A673 (cell line): ENCODE measurements at regions not wholly inside any gene's neighbourhood (a gene's known extent, or its start where the extent isn't known, plus 50 kb on each side); places are given as distances from the start of the nearest gene placed in this dataset.

Experiments
- EZH2 ChIP-seq: fragments of 200-600 bp; sonication (generic); IDR thresholded peaks from 2 replicates; pipeline ENCODE4 v1.6.1; 2017; ENCODE audit warnings: borderline replicate concordance, low read depth, mild to moderate bottlenecking, mixed read lengths, antibody characterized with exemption, low read length; ENCODE audit not compliant: poor library complexity, severe bottlenecking
- TF ChIP-seq, protein P1 (sequence below): fragments of 300-800, 200-600 bp; sonication (generic); conservative IDR thresholded peaks from 2 replicates; pipeline ENCODE4 v1.5.1; 2017; ENCODE audit warnings: low read depth, mild to moderate bottlenecking, antibody characterized with exemption, low read length, moderate library complexity, mixed read lengths

DNA sequence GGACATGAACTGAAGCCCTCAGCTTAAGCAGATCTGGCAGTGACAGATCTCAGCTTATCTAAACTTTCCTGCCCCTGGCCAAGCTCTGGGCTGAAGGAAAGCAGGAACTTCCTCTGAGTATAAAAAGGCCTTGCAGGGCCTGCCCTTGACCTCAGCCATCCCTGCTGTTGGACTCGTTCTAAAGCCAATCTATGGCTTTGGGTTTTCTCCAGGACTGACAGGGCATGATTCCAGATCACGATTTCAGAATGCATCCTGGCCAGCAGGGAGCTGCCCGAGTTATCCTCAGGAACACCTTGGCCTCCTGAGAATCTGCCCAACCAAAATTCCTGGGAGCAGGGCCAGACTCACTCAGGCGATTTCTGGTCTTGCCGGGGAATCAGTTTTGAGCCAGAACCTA is 502.7 kb downstream of the TLE4 start:
- TF ChIP-seq, protein P1, sequence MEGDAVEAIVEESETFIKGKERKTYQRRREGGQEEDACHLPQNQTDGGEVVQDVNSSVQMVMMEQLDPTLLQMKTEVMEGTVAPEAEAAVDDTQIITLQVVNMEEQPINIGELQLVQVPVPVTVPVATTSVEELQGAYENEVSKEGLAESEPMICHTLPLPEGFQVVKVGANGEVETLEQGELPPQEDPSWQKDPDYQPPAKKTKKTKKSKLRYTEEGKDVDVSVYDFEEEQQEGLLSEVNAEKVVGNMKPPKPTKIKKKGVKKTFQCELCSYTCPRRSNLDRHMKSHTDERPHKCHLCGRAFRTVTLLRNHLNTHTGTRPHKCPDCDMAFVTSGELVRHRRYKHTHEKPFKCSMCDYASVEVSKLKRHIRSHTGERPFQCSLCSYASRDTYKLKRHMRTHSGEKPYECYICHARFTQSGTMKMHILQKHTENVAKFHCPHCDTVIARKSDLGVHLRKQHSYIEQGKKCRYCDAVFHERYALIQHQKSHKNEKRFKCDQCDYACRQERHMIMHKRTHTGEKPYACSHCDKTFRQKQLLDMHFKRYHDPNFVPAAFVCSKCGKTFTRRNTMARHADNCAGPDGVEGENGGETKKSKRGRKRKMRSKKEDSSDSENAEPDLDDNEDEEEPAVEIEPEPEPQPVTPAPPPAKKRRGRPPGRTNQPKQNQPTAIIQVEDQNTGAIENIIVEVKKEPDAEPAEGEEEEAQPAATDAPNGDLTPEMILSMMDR = no peak
- TF ChIP-seq EZH2 = no peak
